ENCODE measurements at regions not wholly inside any gene's neighbourhood (a gene's known extent, or its start where the extent isn't known, plus 50 kb on each side); places are given as distances from the start of the nearest gene placed in this dataset.

- no peak for TF ChIP-seq KDM1A (IDR thresholded peaks at IDR 0.05; ENCODE audit: borderline replicate concordance, low read length)
- TF ChIP-seq POLR2A (IDR thresholded peaks at IDR 0.05; ENCODE audit: control extremely low read depth in 1 of 2, low read depth in 2 of 2, low read length in 2 of 2), result no peak
- TF ChIP-seq ZNF274 (IDR thresholded peaks at IDR 0.05; ENCODE audit: borderline replicate concordance, extremely low read depth, low read length), result no peak
Observed at GRCh38 chr2:167415068-167415467, 526.8 kb downstream of the XIRP2 start.
